GM10266 (cell line): ENCODE measurements at regions not wholly inside any gene's neighbourhood (a gene's known extent, or its start where the extent isn't known, plus 50 kb on each side); places are given as distances from the start of the nearest gene placed in this dataset.

Source experiments
- DNase-seq: peaks from one replicate; pipeline ENCODE4 v3.0.0; 2012; ENCODE audit errors: extremely low spot score
- CTCF ChIP-seq: IDR thresholded peaks from 2 replicates; pipeline ENCODE4 v1.5.1; 2012; ENCODE audit warnings: mild to moderate bottlenecking, low read depth; ENCODE audit not compliant: control insufficient read depth, insufficient read depth; ENCODE audit errors: missing control alignments

DNA sequence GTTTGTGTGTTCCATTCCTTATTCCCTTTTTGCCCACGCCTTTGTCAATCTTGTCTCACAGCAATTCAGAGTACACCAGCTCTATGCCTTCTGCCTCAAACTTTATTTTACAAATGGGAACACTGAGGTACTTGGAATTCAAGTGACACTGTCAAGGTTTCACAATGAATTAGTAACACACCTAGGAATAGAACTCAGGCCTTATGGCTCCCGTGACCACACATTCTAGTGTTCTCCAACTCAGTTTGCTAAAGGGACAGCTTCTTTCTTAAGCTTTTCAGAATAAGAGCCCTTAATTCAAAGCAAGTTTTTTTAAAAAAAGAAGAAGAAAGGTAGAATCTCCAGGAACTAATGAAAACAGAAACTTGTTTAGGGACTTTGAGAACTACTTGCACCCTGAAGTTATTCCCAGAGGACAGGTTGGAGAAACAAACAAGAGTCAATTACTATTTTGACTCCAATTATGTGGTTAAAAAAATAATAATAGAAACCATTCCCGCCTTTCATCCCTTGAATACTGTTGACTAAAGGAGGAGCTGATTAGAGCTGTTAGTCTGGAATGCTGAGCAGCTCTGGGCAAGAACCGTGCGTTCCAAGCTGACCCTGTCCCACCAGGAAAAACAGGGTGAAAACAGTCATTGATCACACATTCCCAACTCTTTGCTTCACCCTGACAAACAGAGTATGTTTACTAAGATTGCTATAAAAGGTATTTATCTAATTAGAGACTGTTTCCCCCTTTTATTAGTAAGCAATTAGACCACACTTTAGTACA lies 408.8 kb upstream of the CNKSR2 start:
- DNase-seq, result no peak
- TF ChIP-seq CTCF, result no peak

- no peak for DNase-seq
- TF ChIP-seq CTCF, result no peak
Measured at GRCh38 chrX:20954014-20954413, 420.2 kb upstream of the CNKSR2 start.

DNA sequence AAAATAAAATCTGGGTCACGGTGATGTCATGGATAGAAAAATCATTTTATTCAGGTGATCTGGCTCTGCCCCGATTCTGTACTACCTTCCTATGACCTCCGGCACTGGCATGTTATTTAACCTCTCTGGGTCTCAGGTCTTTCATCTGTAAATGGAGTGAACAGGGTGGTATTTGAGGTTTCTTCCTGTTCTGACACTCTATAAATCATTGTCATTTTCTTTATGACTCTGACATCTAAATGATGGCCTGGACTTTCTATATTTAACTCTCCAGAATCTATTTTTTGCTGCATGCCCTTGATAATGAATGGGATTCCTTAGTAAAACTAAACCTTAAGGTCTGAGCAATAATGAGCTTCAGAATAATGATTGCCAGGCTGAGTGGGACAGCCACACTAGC lies 422.0 kb upstream of the CNKSR2 start:
- no peak for DNase-seq
- TF ChIP-seq CTCF, result no peak

GRCh38 chrX:20951016-20951810 lies 423.0 kb upstream of the CNKSR2 start:
- TF ChIP-seq CTCF, result no peak
- DNase-seq, result no peak

- no peak for DNase-seq
- TF ChIP-seq CTCF, result no peak
Measured at GRCh38 chrX:20947411-20947912, 426.8 kb upstream of the CNKSR2 start.

GRCh38 chrX:20913760-20914159 lies 460.5 kb upstream of the CNKSR2 start:
- no peak for TF ChIP-seq CTCF
- DNase-seq, result no peak

DNA sequence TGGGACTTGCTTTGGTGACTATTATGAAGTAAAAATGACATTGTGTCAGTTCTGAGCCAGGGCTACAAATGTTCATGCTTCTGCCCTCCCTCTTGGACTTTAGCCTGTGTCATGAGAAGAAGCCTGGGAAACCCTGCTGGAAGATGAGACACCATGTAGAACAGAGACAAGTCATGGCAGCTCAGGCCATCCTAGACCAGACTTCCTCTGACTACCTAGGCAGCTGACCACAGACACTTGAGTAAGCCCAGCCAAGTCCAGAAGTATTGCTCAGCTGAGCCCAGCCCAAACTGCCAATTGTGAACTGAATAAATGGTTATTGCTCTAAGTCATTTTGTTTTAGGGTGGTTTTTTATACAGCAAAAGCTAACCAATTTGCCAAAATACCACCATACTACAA lies 467.6 kb upstream of the CNKSR2 start:
- no peak for TF ChIP-seq CTCF
- DNase-seq, result no peak
